Panc1 (cell line): ENCODE measurements at regions not wholly inside any gene's neighbourhood (a gene's known extent, or its start where the extent isn't known, plus 50 kb on each side); places are given as distances from the start of the nearest gene placed in this dataset.

ENCODE experiments used
- ATAC-seq: fragments of 200-7000 bp; cut with Tn5 transposase; 2 replicates; pipeline ENCODE4 v1.9.1; 2020; ENCODE audit warnings: mild to moderate bottlenecking, moderate library complexity
- BruUV-seq: library from RNA; stranded (reverse); fragments of 400-500 nt; replicated peaks from 2 replicates; lab custom pipeline; 2021; lab: Mats Ljungman, UMichigan
- CTCF ChIA-PET: fragments of 300-600 bp; sonication (Branson Sonifier 250); formaldehyde crosslinking; loops from one replicate; lab custom pipeline; 2022; ENCODE audit warnings: antibody characterized with exemption; lab: Charles Lee
- POLR2A ChIA-PET: fragments of 300-600 bp; sonication (Branson Sonifier 250); formaldehyde crosslinking; loops from one replicate; lab custom pipeline; 2022; ENCODE audit warnings: antibody characterized with exemption; lab: Charles Lee
- DNase-seq: peaks from one replicate; pipeline ENCODE4 v3.0.0-alpha.2; 2010; ENCODE audit warnings: low read depth, low spot score
- H3K27ac ChIP-seq: 2 replicates; pipeline ENCODE4 v1.5.1; 2011; ENCODE audit warnings: mild to moderate bottlenecking, low read length, inconsistent platforms
- H3K27me3 ChIP-seq: fragments of 200-500 bp; sonication (Bioruptor generic); 2 replicates; pipeline ENCODE4 v1.6.0; 2014; ENCODE audit warnings: low read length, inconsistent platforms; ENCODE audit not compliant: control insufficient read depth, insufficient read depth
- H3K36me3 ChIP-seq: fragments of 200-500 bp; sonication (Bioruptor generic); 2 replicates; pipeline ENCODE4 v1.5.1; 2014; ENCODE audit warnings: inconsistent platforms, mild to moderate bottlenecking, low read length, moderate library complexity; ENCODE audit not compliant: control insufficient read depth, insufficient read depth
- H3K4me1 ChIP-seq: 2 replicates; pipeline ENCODE4 v1.5.1; 2011; ENCODE audit warnings: inconsistent platforms, mild to moderate bottlenecking, low read length, moderate library complexity; ENCODE audit not compliant: control insufficient read depth, insufficient read depth
- H3K4me3 ChIP-seq, 2 experiments: 2 replicates each; pipeline ENCODE4 v1.5.1; 2011 to 2012; ENCODE audit warnings: low read depth in 2 of 2, low read length in 2 of 2, mild to moderate bottlenecking in 2 of 2, inconsistent platforms in 1 of 2, moderate library complexity in 1 of 2
- H3K9me3 ChIP-seq: fragments of 200-500 bp; sonication (Bioruptor generic); 2 replicates; pipeline ENCODE4 v1.5.1; 2014; ENCODE audit warnings: low read depth, mild to moderate bottlenecking, inconsistent platforms, low read length, moderate library complexity; ENCODE audit not compliant: control insufficient read depth, insufficient read depth
- POLR2AphosphoS5 ChIP-seq: IDR thresholded peaks from 2 replicates; pipeline ENCODE4 v1.6.1; 2012; ENCODE audit warnings: mild to moderate bottlenecking, low read depth, low read length, moderate library complexity
- SIN3A ChIP-seq: IDR thresholded peaks from 2 replicates; pipeline ENCODE4 v1.6.1; 2012; ENCODE audit warnings: low read depth, mild to moderate bottlenecking, low read length, moderate library complexity, borderline replicate concordance; ENCODE audit not compliant: insufficient read depth
- TCF7L2 ChIP-seq: IDR thresholded peaks from 2 replicates; pipeline ENCODE4 v1.6.1; 2011; ENCODE audit warnings: mild to moderate bottlenecking, low read depth, low read length, inconsistent platforms
- in situ Hi-C: cut with HindIII; loops from 2 replicates; pipeline ENCODE4 v1.10.0; 2016; ENCODE audit warnings: low sequenced_read_pairs, low pct_unique_long_range_greater_than_20kb
- intact Hi-C: fragments of 100-400 bp; cut with micrococcal nuclease; formaldehyde crosslinking; loops from one replicate; pipeline ENCODE4 v1.10.0; 2022; ENCODE audit not compliant: unreplicated experiment
- TF ChIP-seq, protein P1 (sequence below): fragments of 450-650 bp; IDR thresholded peaks from 2 replicates; pipeline ENCODE4 v1.5.1; 2017; ENCODE audit warnings: mild to moderate bottlenecking
- TF ChIP-seq, protein P2 (sequence below), 2 experiments: IDR thresholded peaks; 2 replicates each; pipeline ENCODE4 v1.6.1; 2011 to 2012; ENCODE audit warnings: low read depth in 2 of 2, control low read depth in 1 of 2, low read length in 1 of 2, mild to moderate bottlenecking in 1 of 2, moderate library complexity in 1 of 2; ENCODE audit not compliant: insufficient read depth in 1 of 2

DNA sequence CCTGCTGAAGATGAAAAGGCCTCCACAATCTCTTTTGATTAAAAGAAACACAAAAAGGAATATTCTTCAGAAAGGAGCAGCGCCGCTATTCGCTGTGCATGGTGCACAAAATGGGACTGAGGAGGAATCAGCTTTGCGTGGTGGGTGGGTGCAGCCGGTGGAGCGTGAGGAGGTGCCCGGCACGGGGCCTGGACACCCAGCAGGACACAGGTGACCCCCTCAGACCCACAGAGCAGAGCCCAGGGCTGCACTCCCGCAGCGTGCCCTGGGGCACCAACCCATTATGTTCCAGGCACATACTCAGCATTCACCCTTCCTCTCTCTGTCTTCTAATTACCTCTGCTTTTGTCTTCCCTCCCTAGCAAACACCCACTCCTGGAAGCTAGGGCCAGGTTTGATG is 238.0 kb upstream of the PPP2R2D start:
- intact Hi-C loops (no loop called here), in situ Hi-C loops (no loop called here)
- H3K4me3 ChIP-seq: no peak overlapping the region
- CTCF ChIA-PET: no interaction called here
- POLR2A ChIA-PET: no interaction called here
- BruUV-seq: no TSS peak
- no peak for ATAC-seq
- H3K4me1 ChIP-seq: no peaks in the 10 kb centered on the region; the same call in 1 of the 2 replicates
- no peaks in the 10 kb centered on the region for H3K36me3 ChIP-seq
- TF ChIP-seq, protein P1, sequence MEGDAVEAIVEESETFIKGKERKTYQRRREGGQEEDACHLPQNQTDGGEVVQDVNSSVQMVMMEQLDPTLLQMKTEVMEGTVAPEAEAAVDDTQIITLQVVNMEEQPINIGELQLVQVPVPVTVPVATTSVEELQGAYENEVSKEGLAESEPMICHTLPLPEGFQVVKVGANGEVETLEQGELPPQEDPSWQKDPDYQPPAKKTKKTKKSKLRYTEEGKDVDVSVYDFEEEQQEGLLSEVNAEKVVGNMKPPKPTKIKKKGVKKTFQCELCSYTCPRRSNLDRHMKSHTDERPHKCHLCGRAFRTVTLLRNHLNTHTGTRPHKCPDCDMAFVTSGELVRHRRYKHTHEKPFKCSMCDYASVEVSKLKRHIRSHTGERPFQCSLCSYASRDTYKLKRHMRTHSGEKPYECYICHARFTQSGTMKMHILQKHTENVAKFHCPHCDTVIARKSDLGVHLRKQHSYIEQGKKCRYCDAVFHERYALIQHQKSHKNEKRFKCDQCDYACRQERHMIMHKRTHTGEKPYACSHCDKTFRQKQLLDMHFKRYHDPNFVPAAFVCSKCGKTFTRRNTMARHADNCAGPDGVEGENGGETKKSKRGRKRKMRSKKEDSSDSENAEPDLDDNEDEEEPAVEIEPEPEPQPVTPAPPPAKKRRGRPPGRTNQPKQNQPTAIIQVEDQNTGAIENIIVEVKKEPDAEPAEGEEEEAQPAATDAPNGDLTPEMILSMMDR: no peak
- TF ChIP-seq POLR2AphosphoS5 (no peak), TCF7L2 (no peak), SIN3A (no peak)
- TF ChIP-seq, protein P2, sequence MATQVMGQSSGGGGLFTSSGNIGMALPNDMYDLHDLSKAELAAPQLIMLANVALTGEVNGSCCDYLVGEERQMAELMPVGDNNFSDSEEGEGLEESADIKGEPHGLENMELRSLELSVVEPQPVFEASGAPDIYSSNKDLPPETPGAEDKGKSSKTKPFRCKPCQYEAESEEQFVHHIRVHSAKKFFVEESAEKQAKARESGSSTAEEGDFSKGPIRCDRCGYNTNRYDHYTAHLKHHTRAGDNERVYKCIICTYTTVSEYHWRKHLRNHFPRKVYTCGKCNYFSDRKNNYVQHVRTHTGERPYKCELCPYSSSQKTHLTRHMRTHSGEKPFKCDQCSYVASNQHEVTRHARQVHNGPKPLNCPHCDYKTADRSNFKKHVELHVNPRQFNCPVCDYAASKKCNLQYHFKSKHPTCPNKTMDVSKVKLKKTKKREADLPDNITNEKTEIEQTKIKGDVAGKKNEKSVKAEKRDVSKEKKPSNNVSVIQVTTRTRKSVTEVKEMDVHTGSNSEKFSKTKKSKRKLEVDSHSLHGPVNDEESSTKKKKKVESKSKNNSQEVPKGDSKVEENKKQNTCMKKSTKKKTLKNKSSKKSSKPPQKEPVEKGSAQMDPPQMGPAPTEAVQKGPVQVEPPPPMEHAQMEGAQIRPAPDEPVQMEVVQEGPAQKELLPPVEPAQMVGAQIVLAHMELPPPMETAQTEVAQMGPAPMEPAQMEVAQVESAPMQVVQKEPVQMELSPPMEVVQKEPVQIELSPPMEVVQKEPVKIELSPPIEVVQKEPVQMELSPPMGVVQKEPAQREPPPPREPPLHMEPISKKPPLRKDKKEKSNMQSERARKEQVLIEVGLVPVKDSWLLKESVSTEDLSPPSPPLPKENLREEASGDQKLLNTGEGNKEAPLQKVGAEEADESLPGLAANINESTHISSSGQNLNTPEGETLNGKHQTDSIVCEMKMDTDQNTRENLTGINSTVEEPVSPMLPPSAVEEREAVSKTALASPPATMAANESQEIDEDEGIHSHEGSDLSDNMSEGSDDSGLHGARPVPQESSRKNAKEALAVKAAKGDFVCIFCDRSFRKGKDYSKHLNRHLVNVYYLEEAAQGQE (IDR thresholded peaks at IDR 0.05; ENCODE audit: insufficient read depth in 1 of 2, low read depth in 2 of 2, low read length in 1 of 2): no peak
- no peak for DNase-seq
- H3K27me3 ChIP-seq: peaks cover 2% of the 10 kb centered on the region
- H3K27ac ChIP-seq: no peak overlapping the region
- H3K9me3 ChIP-seq: no peaks in the 10 kb centered on the region

DNA sequence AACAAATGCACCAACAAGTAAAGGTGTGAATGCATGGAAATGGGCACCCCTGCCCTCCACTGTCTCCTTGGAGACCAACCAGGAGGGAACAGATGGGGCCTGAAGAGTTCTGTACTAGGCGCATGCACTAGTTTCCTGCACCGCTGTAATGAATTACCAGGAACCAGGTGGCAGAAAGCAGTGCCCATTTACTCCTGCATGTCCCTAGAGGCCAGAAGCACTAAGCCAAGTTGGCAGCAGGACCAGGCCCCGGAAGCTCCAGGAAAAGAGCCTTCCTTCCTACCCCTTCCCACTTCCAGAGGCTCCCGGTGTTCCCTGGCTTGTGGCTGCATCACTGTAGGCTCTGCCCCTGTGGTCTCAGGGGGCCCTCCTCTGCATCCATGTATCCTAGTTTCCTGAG is 237.5 kb upstream of the PPP2R2D start:
- BruUV-seq: no TSS peak
- intact Hi-C loops (no loop called here), in situ Hi-C loops (no loop called here)
- Histone ChIP-seq H3K27me3 (peaks cover 2% of the 10 kb centered on the region), H3K4me1 (no peaks in the 10 kb centered on the region), H3K9me3 (no peaks in the 10 kb centered on the region), H3K36me3 (no peaks in the 10 kb centered on the region), H3K4me3 (no peak overlapping the region), H3K27ac (no peak overlapping the region)
- DNase-seq (no peak), ATAC-seq (peak; percentile 62)
- ChIA-PET POLR2A (no interaction called here), CTCF (interaction anchor here (0.6 kb wide), 1 partner anchor 13 kb away, joined by 3 read pairs; no protein-coding TSS in a partner anchor)
- TF ChIP-seq SIN3A (no peak), TCF7L2 (no peak), POLR2AphosphoS5 (no peak)
- TF ChIP-seq, protein P1: no peak
